ENCODE measurements at regions not wholly inside any gene's neighbourhood (a gene's known extent, or its start where the extent isn't known, plus 50 kb on each side); places are given as distances from the start of the nearest gene placed in this dataset.

GRCh38 chr11:100581318-100581717, 105.8 kb upstream of the ARHGAP42 start:
- DNase-seq (ENCODE audit: low read depth), result peak; percentile 63
- no peak overlapping the region for H3K4me3 ChIP-seq (ENCODE audit: low read depth, low read length)
- TF ChIP-seq CTCF (conservative IDR thresholded peaks at IDR 0.05; ENCODE audit: low read depth, low read length), result no peak

GRCh38 chr11:100584201-100584985, 102.7 kb upstream of the ARHGAP42 start:
- no peak for TF ChIP-seq CTCF (conservative IDR thresholded peaks at IDR 0.05; ENCODE audit: low read depth, low read length)
- peak; percentile 16 for DNase-seq (ENCODE audit: low read depth)
- H3K4me3 ChIP-seq (ENCODE audit: low read depth, low read length), result no peak overlapping the region

GRCh38 chr11:100585728-100586127, 101.4 kb upstream of the ARHGAP42 start:
- TF ChIP-seq CTCF (conservative IDR thresholded peaks at IDR 0.05; ENCODE audit: low read depth, low read length), result no peak
- DNase-seq (ENCODE audit: low read depth), result no peak
- H3K4me3 ChIP-seq (ENCODE audit: low read depth, low read length), result no peak overlapping the region

- TF ChIP-seq CTCF (conservative IDR thresholded peaks at IDR 0.05; ENCODE audit: low read depth, low read length), result no peak
- DNase-seq (ENCODE audit: low read depth), result no peak
- H3K4me3 ChIP-seq (ENCODE audit: low read depth, low read length), result no peak overlapping the region
Measured at GRCh38 chr11:100586361-100587101, 100.6 kb upstream of the ARHGAP42 start.

- no peak for DNase-seq (ENCODE audit: low read depth)
- TF ChIP-seq CTCF (conservative IDR thresholded peaks at IDR 0.05; ENCODE audit: low read depth, low read length), result no peak
- no peak overlapping the region for H3K4me3 ChIP-seq (ENCODE audit: low read depth, low read length)
Measured at GRCh38 chr11:100592619-100593260, 94.3 kb upstream of the ARHGAP42 start.

- DNase-seq (ENCODE audit: low read depth), result peak; percentile 38
- TF ChIP-seq CTCF (conservative IDR thresholded peaks at IDR 0.05; ENCODE audit: low read depth, low read length), result no peak
- H3K4me3 ChIP-seq (ENCODE audit: low read depth, low read length), result no peak overlapping the region
Measured at GRCh38 chr11:100593291-100593690, 93.8 kb upstream of the ARHGAP42 start.
